Right cardiac atrium (tissue), 5 donors: ENCODE measurements at regions not wholly inside any gene's neighbourhood (a gene's known extent, or its start where the extent isn't known, plus 50 kb on each side); places are given as distances from the start of the nearest gene placed in this dataset.

ENCODE experiments used
- ATAC-seq, 2 donors: fragments of 200-7000 bp; cut with Tn5 transposase; one replicate each; pipeline versions ENCODE4 v1.8.0 to v1.9.1; 2020; ENCODE audit warnings: moderate library complexity in 2 of 2, mild to moderate bottlenecking in 1 of 2
- DNase-seq, 3 donors: peaks; one replicate each; pipeline ENCODE4 v3.0.0-alpha.2; 2020
- H3K27ac ChIP-seq: one replicate; pipeline ENCODE4 v1.5.1; 2013; ENCODE audit warnings: mild to moderate bottlenecking, low read length, control low read depth, moderate library complexity
- H3K27me3 ChIP-seq: one replicate; pipeline ENCODE4 v1.6.1; 2013; ENCODE audit not compliant: control insufficient read depth, insufficient read depth
- H3K4me1 ChIP-seq: one replicate; pipeline ENCODE4 v1.6.1; 2013; ENCODE audit warnings: low read length; ENCODE audit not compliant: control insufficient read depth, insufficient read depth
- H3K4me3 ChIP-seq: one replicate; pipeline ENCODE4 v1.5.1; 2013; ENCODE audit warnings: low read length, control low read depth
- H3K9me3 ChIP-seq: one replicate; pipeline ENCODE4 v1.6.1; 2013; ENCODE audit warnings: low read length; ENCODE audit not compliant: control insufficient read depth
- WGBS: extraction: QIAGEN DNeasy Blood & Tissue Kit; methylation state at CpG from one replicate; pipeline ENCODE4 v1.1.7; 2013; 5-methylcytosine and 5-hydroxymethylcytosine counted together
- intact Hi-C, 4 donors: fragments of 100-400 bp; cut with DNase I; formaldehyde crosslinking; loops; one replicate each; pipeline versions ENCODE4 v1.11.0 to v1.14.0; 2022 to 2023
- donor health status: healthy with polysubstance abuse.
- donor health status: DM: no; HTN: yes; CAD: no.
- donor health status: DM: no; HTN: no; CAD: no.
- donor health status: DM: no; HTN: yes; CAD: no; lungs with severe emphysema.
- donor health status: DM: yes; HTN: yes; CAD: no.

GRCh38 chr6:27768556-27768955 lies 143.6 kb downstream of the OR2B2 start:
- H3K4me3 ChIP-seq: no peak overlapping the region
- no peak overlapping the region for H3K27ac ChIP-seq
- intact Hi-C loops: no loop called here
- WGBS: 88% methylated on average over 1 of the region's 1 CpG
- DNase-seq (no peak), ATAC-seq (no peak)
- no peaks in the 10 kb centered on the region for H3K9me3 ChIP-seq
- no peaks in the 10 kb centered on the region for H3K27me3 ChIP-seq
- H3K4me1 ChIP-seq: no peaks in the 10 kb centered on the region

- ATAC-seq: no peak
- DNase-seq: no peak
- Histone ChIP-seq H3K27me3 (no peaks in the 10 kb centered on the region), H3K27ac (no peak overlapping the region), H3K9me3 (no peaks in the 10 kb centered on the region), H3K4me3 (no peak overlapping the region), H3K4me1 (no peaks in the 10 kb centered on the region)
- WGBS: 96% methylated on average over 1 of the region's 1 CpG
- intact Hi-C loops: no loop called here
Measured at GRCh38 chr6:27767851-27768250, 144.3 kb downstream of the OR2B2 start.

- Histone ChIP-seq H3K9me3 (no peaks in the 10 kb centered on the region), H3K4me3 (no peak overlapping the region), H3K27ac (no peak overlapping the region), H3K27me3 (no peaks in the 10 kb centered on the region), H3K4me1 (no peaks in the 10 kb centered on the region)
- WGBS: 88% methylated on average over 1 of the region's 1 CpG
- intact Hi-C loops: no loop called here
- no peak for ATAC-seq
- DNase-seq: no peak
Measured at GRCh38 chr6:27766405-27766804, 145.8 kb downstream of the OR2B2 start.

GRCh38 chr6:27765028-27765590 lies 147.1 kb downstream of the OR2B2 start:
- ATAC-seq (no peak), DNase-seq (no peak)
- Histone ChIP-seq H3K4me3 (no peak overlapping the region), H3K27ac (no peak overlapping the region), H3K4me1 (no peaks in the 10 kb centered on the region), H3K27me3 (no peaks in the 10 kb centered on the region), H3K9me3 (no peaks in the 10 kb centered on the region)
- intact Hi-C loops: no loop called here

GRCh38 chr6:27761391-27761790 lies 150.8 kb downstream of the OR2B2 start:
- Histone ChIP-seq H3K9me3 (no peaks in the 10 kb centered on the region), H3K4me1 (no peaks in the 10 kb centered on the region), H3K27me3 (no peaks in the 10 kb centered on the region), H3K4me3 (no peak overlapping the region), H3K27ac (no peak overlapping the region)
- DNase-seq (no peak), ATAC-seq (no peak)
- WGBS: 37% methylated on average over 7 of the region's 7 CpGs
- intact Hi-C loops: no loop called here

GRCh38 chr6:27760464-27760863 lies 151.7 kb downstream of the OR2B2 start:
- Histone ChIP-seq H3K4me3 (no peak overlapping the region), H3K27me3 (no peaks in the 10 kb centered on the region), H3K27ac (no peak overlapping the region), H3K9me3 (no peaks in the 10 kb centered on the region), H3K4me1 (no peaks in the 10 kb centered on the region)
- WGBS: 64% methylated on average over 2 of the region's 2 CpGs
- no peak for ATAC-seq
- no peak for DNase-seq
- intact Hi-C loops: no loop called here

GRCh38 chr6:27759930-27760329 lies 152.3 kb downstream of the OR2B2 start:
- no peak overlapping the region for H3K4me3 ChIP-seq
- 83% methylated on average over 1 of the region's 1 CpG for WGBS
- H3K27ac ChIP-seq: no peak overlapping the region
- intact Hi-C loops: loop anchor here in 2 of 4 donors (10.0 kb wide), 1 partner anchor 245 kb away; no protein-coding TSS in a partner anchor
- H3K27me3 ChIP-seq: no peaks in the 10 kb centered on the region
- ATAC-seq (no peak), DNase-seq (no peak)
- H3K9me3 ChIP-seq: no peaks in the 10 kb centered on the region
- no peaks in the 10 kb centered on the region for H3K4me1 ChIP-seq

- H3K27me3 ChIP-seq: no peaks in the 10 kb centered on the region
- no peak overlapping the region for H3K4me3 ChIP-seq
- DNase-seq: no peak
- intact Hi-C loops: loop anchor here in 2 of 4 donors (10.0 kb wide), 1 partner anchor 244 kb away; no protein-coding TSS in a partner anchor
- no peaks in the 10 kb centered on the region for H3K9me3 ChIP-seq
- H3K27ac ChIP-seq: no peak overlapping the region
- 82% methylated on average over 10 of the region's 10 CpGs for WGBS
- H3K4me1 ChIP-seq: no peaks in the 10 kb centered on the region
- no peak for ATAC-seq
Measured at GRCh38 chr6:27758491-27758890, 153.7 kb downstream of the OR2B2 start.

- Histone ChIP-seq H3K27ac (no peak overlapping the region), H3K27me3 (no peaks in the 10 kb centered on the region), H3K9me3 (no peaks in the 10 kb centered on the region), H3K4me3 (peak overlapping the region; percentile 17), H3K4me1 (no peaks in the 10 kb centered on the region)
- ATAC-seq (peak in 1 of 2 donors; percentile 22), DNase-seq (peak; percentile 25 to 78 (median 71))
- WGBS: 9% methylated on average over 30 of the region's 30 CpGs
- intact Hi-C loops: loop anchor here in 2 of 4 donors (10.0 kb wide), 1 partner anchor 243 kb away; no protein-coding TSS in a partner anchor
Measured at GRCh38 chr6:27757307-27757706, 154.9 kb downstream of the OR2B2 start.

- DNase-seq: no peak
- Histone ChIP-seq H3K27me3 (no peaks in the 10 kb centered on the region), H3K27ac (no peak overlapping the region), H3K4me3 (no peak overlapping the region), H3K9me3 (no peaks in the 10 kb centered on the region), H3K4me1 (no peaks in the 10 kb centered on the region)
- intact Hi-C loops: loop anchor here in 2 of 4 donors (10.0 kb wide), 1 partner anchor 241 kb away; no protein-coding TSS in a partner anchor
- ATAC-seq: no peak
- 84% methylated on average over 4 of the region's 4 CpGs for WGBS
Measured at GRCh38 chr6:27755768-27756167, 156.4 kb downstream of the OR2B2 start.

- ATAC-seq (no peak), DNase-seq (no peak)
- H3K27me3 ChIP-seq: no peaks in the 10 kb centered on the region
- no peaks in the 10 kb centered on the region for H3K9me3 ChIP-seq
- H3K4me1 ChIP-seq: no peaks in the 10 kb centered on the region
- WGBS: 6% methylated on average over 1 of the region's 1 CpG
- intact Hi-C loops: loop anchor here in 2 of 4 donors (10.0 kb wide), 1 partner anchor 240 kb away; no protein-coding TSS in a partner anchor
- H3K27ac ChIP-seq: no peak overlapping the region
- H3K4me3 ChIP-seq: peak overlapping the region; percentile 68
Measured at GRCh38 chr6:27754408-27754782, 157.8 kb downstream of the OR2B2 start.
